H9 (cell line): ENCODE measurements at regions not wholly inside any gene's neighbourhood (a gene's known extent, or its start where the extent isn't known, plus 50 kb on each side); places are given as distances from the start of the nearest gene placed in this dataset.

ENCODE experiments used
- DNase-seq: peaks from one replicate; pipeline ENCODE4 v3.0.0-alpha.2; 2017
- H2AFZ ChIP-seq: one replicate; pipeline ENCODE4 v1.6.1; 2013; ENCODE audit warnings: mild to moderate bottlenecking, low read length, control low read depth, moderate library complexity
- H2AK5ac ChIP-seq: 2 replicates; pipeline ENCODE4 v1.6.1; 2013; ENCODE audit warnings: low read length, control low read depth, mixed read lengths; ENCODE audit not compliant: insufficient read length
- H2BK120ac ChIP-seq: one replicate; pipeline ENCODE4 v1.6.1; 2013; ENCODE audit warnings: low read depth, mild to moderate bottlenecking, low read length, control low read depth, inconsistent platforms; ENCODE audit not compliant: poor library complexity, severe bottlenecking
- H2BK12ac ChIP-seq: 2 replicates; pipeline ENCODE4 v1.6.1; 2013; ENCODE audit warnings: low read length, control low read depth, mixed read lengths, low read depth; ENCODE audit not compliant: insufficient read length
- H2BK15ac ChIP-seq: 2 replicates; pipeline ENCODE4 v1.6.1; 2013; ENCODE audit warnings: low read depth, low read length, control low read depth
- H2BK20ac ChIP-seq: one replicate; pipeline ENCODE4 v1.6.1; 2013; ENCODE audit warnings: low read depth, mild to moderate bottlenecking, low read length, control low read depth, inconsistent platforms; ENCODE audit not compliant: poor library complexity, severe bottlenecking
- H2BK5ac ChIP-seq: 2 replicates; pipeline ENCODE4 v1.6.1; 2013; ENCODE audit warnings: low read length, control low read depth, mixed read lengths; ENCODE audit not compliant: insufficient read length
- H3K14ac ChIP-seq: 2 replicates; pipeline ENCODE4 v1.6.1; 2013; ENCODE audit warnings: low read length, control low read depth; ENCODE audit not compliant: insufficient read depth
- H3K18ac ChIP-seq: 2 replicates; pipeline ENCODE4 v1.6.1; 2013; ENCODE audit warnings: low read depth, mild to moderate bottlenecking, mixed read lengths, low read length, control low read depth; ENCODE audit not compliant: insufficient read length
- H3K23ac ChIP-seq: 2 replicates; pipeline ENCODE4 v1.6.1; 2013; ENCODE audit warnings: low read length, control low read depth, mixed read lengths, low read depth; ENCODE audit not compliant: insufficient read length
- H3K23me2 ChIP-seq: 2 replicates; pipeline ENCODE4 v1.6.1; 2013; ENCODE audit warnings: low read depth, mild to moderate bottlenecking, mixed read lengths, low read length, control low read depth; ENCODE audit not compliant: insufficient read length, poor library complexity, severe bottlenecking
- H3K27ac ChIP-seq: 2 replicates; pipeline ENCODE4 v1.5.1; 2013; ENCODE audit warnings: low read length, control low read depth, mixed read lengths, low read depth; ENCODE audit not compliant: insufficient read length
- H3K27me3 ChIP-seq: 2 replicates; pipeline ENCODE4 v1.6.1; 2013; ENCODE audit warnings: low read length, control low read depth, inconsistent platforms; ENCODE audit not compliant: insufficient read depth
- H3K4ac ChIP-seq: 2 replicates; pipeline ENCODE4 v1.6.1; 2013; ENCODE audit warnings: low read depth, mild to moderate bottlenecking, control low read depth, inconsistent platforms, low read length, moderate library complexity
- H3K4me1 ChIP-seq: 2 replicates; pipeline ENCODE4 v1.6.1; 2013; ENCODE audit warnings: low read length, control low read depth, inconsistent platforms; ENCODE audit not compliant: insufficient read depth
- H3K4me2 ChIP-seq: 2 replicates; pipeline ENCODE4 v1.6.1; 2013; ENCODE audit warnings: low read length, control low read depth, mixed read lengths; ENCODE audit not compliant: insufficient read length, insufficient read depth
- H3K56ac ChIP-seq: 2 replicates; pipeline ENCODE4 v1.6.1; 2013; ENCODE audit warnings: low read depth, mild to moderate bottlenecking, mixed read lengths, low read length, control low read depth; ENCODE audit not compliant: insufficient read length
- H3K79me1 ChIP-seq: 2 replicates; pipeline ENCODE4 v1.6.1; 2013; ENCODE audit warnings: low read depth, mild to moderate bottlenecking, moderate library complexity, low read length, control low read depth, inconsistent platforms; ENCODE audit not compliant: insufficient read depth, poor library complexity, severe bottlenecking
- H3K79me2 ChIP-seq: 2 replicates; pipeline ENCODE4 v1.6.1; 2013; ENCODE audit warnings: low read length, control low read depth, inconsistent platforms; ENCODE audit not compliant: insufficient read depth
- H3K9ac ChIP-seq: 2 replicates; pipeline ENCODE4 v1.6.1; 2013; ENCODE audit warnings: low read length, control low read depth, mixed read lengths; ENCODE audit not compliant: insufficient read length; ENCODE audit errors: extremely low read depth
- H3K9me3 ChIP-seq: one replicate; pipeline ENCODE4 v1.6.1; 2013; ENCODE audit warnings: low read depth, low read length, inconsistent platforms; ENCODE audit not compliant: control insufficient read depth
- H3T11ph ChIP-seq: one replicate; pipeline ENCODE4 v1.6.1; 2013; ENCODE audit warnings: mild to moderate bottlenecking, low read length, control low read depth, inconsistent platforms
- H4K20me1 ChIP-seq: one replicate; pipeline ENCODE4 v1.6.1; 2013; ENCODE audit not compliant: control insufficient read depth, insufficient read length, insufficient read depth
- H4K5ac ChIP-seq: 2 replicates; pipeline ENCODE4 v1.6.1; 2013; ENCODE audit warnings: low read depth, mild to moderate bottlenecking, mixed read lengths, low read length, control low read depth; ENCODE audit not compliant: insufficient read length
- H4K8ac ChIP-seq: replicated peaks from 2 replicates; pipeline ENCODE4 v1.6.1; 2013; ENCODE audit warnings: low read length, control low read depth, mixed read lengths, low read depth; ENCODE audit not compliant: insufficient read length
- H4K91ac ChIP-seq: 2 replicates; pipeline ENCODE4 v1.6.1; 2013; ENCODE audit warnings: low read depth, mild to moderate bottlenecking, moderate library complexity, mixed read lengths, low read length, control low read depth; ENCODE audit not compliant: insufficient read length
- H3K27ac Mint-ChIP-seq, 3 experiments: 2 replicates in 2 of 3; 3 replicates in 1 of 3; pipeline ENCODE4 v1.8.0; 2020 to 2021; ENCODE audit warnings: mixed read lengths in 3 of 3, mild to moderate bottlenecking in 1 of 3, moderate library complexity in 1 of 3
- H3K27me3 Mint-ChIP-seq: 2 replicates; pipeline ENCODE4 v1.8.0; 2021; ENCODE audit warnings: low read depth, mild to moderate bottlenecking, moderate library complexity, mixed read lengths
- H3K36me3 Mint-ChIP-seq, 3 experiments: 2 replicates in 2 of 3; 3 replicates in 1 of 3; pipeline ENCODE4 v1.8.0; 2020 to 2021; ENCODE audit warnings: low read depth in 3 of 3, mixed read lengths in 3 of 3; ENCODE audit not compliant: insufficient read depth in 1 of 3
- H3K4me1 Mint-ChIP-seq, 2 experiments: 2 replicates each; pipeline ENCODE4 v1.8.0; 2020; ENCODE audit warnings: mixed read lengths in 2 of 2
- H3K4me3 Mint-ChIP-seq, 2 experiments: 2 replicates in 1 of 2; 3 replicates in 1 of 2; pipeline ENCODE4 v1.8.0; 2020 to 2021; ENCODE audit warnings: mild to moderate bottlenecking in 2 of 2, mixed read lengths in 2 of 2, moderate library complexity in 1 of 2
- H3K9me3 Mint-ChIP-seq, 2 experiments: 2 replicates in 1 of 2; 3 replicates in 1 of 2; pipeline ENCODE4 v1.8.0; 2020; ENCODE audit warnings: mild to moderate bottlenecking in 2 of 2, mixed read lengths in 2 of 2, moderate library complexity in 1 of 2
- WGBS: extraction: QIAGEN DNeasy Blood & Tissue Kit; methylation state at CpG from one replicate; pipeline ENCODE4 v1.1.7; 2013; ENCODE audit warnings: missing lambda C conversion rate, low lambda C conversion rate, mixed read lengths; ENCODE audit not compliant: insufficient read length; ENCODE audit errors: extremely low coverage; 5-methylcytosine and 5-hydroxymethylcytosine counted together
- TF ChIP-seq, protein P1 (sequence below): fragments of 200-600 bp; sonication (generic); conservative IDR thresholded peaks from 3 replicates; pipeline ENCODE4 v1.8.0; 2021; ENCODE audit warnings: antibody characterized with exemption, mild to moderate bottlenecking

DNA sequence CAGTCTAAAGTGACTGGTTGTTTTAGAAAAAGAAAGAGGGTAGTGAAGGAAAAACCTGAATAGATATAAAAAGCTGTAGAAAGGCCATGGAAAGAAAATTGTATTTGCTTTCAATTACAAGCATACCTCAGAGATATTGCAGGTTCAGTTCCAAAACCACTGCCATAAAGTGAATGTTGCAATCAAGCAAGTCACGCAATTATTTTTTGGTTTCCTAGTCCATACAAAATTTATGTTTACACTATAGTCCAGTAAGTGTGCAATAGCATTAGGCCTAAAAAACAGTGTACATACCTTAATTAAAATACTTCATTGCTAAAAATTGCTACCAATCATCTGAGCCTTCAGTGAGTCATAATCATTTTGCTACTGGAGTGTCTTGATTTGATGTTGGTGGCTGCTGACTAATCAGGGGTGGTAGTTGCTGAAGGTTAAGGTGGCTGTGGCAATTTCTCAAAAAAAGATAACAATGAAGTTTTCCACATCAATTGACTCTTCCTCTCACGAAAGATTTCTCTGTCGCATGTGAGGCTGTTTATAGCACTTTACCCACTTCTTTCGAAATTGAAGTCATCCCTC, 2003.8 kb upstream of the PIK3C3 start:
- no CpG with 5 or more reads among the region's 4 CpGs for WGBS
- H2BK120ac ChIP-seq = no peak overlapping the region
- H4K20me1 ChIP-seq = no peaks in the 10 kb centered on the region
- H3K4me2 ChIP-seq = no peak overlapping the region
- no peak overlapping the region for H3K56ac ChIP-seq
- no peak overlapping the region for H2BK5ac ChIP-seq
- Mint-ChIP-seq H3K4me1 (peaks cover 16 to 17% of the 10 kb centered on the region in 2 experiments), H3K4me3 (no peak overlapping the region), H3K27me3 (no peaks in the 10 kb centered on the region), H3K27ac (no peak overlapping the region), H3K36me3 (0 out of 7 replicates have a peak, but pooled peaks cover 0 to 3% (median 0%) of the 10 kb centered on the region in 3 experiments), H3K9me3 (no peaks in the 10 kb centered on the region)
- H2BK12ac ChIP-seq = no peak overlapping the region
- H3K9ac ChIP-seq = no peak overlapping the region
- no peaks in the 10 kb centered on the region for H3K23me2 ChIP-seq
- no peaks in the 10 kb centered on the region for H3K27me3 ChIP-seq
- no peaks in the 10 kb centered on the region for H3K79me1 ChIP-seq
- H3K18ac ChIP-seq = no peak overlapping the region
- H3K4ac ChIP-seq = no peak overlapping the region
- no peak overlapping the region for H4K8ac ChIP-seq
- no peak overlapping the region for H3T11ph ChIP-seq
- H3K9me3 ChIP-seq = no peaks in the 10 kb centered on the region
- H3K23ac ChIP-seq = no peak overlapping the region
- no peak overlapping the region for H2AFZ ChIP-seq
- H3K4me1 ChIP-seq = peaks cover 5% of the 10 kb centered on the region; the same call in 1 of the 2 replicates
- no peak overlapping the region for H4K91ac ChIP-seq
- H3K79me2 ChIP-seq = no peaks in the 10 kb centered on the region
- H2BK15ac ChIP-seq = no peak overlapping the region
- H3K27ac ChIP-seq = no peak overlapping the region
- H2BK20ac ChIP-seq = no peak overlapping the region
- no peak overlapping the region for H2AK5ac ChIP-seq
- TF ChIP-seq, protein P1, sequence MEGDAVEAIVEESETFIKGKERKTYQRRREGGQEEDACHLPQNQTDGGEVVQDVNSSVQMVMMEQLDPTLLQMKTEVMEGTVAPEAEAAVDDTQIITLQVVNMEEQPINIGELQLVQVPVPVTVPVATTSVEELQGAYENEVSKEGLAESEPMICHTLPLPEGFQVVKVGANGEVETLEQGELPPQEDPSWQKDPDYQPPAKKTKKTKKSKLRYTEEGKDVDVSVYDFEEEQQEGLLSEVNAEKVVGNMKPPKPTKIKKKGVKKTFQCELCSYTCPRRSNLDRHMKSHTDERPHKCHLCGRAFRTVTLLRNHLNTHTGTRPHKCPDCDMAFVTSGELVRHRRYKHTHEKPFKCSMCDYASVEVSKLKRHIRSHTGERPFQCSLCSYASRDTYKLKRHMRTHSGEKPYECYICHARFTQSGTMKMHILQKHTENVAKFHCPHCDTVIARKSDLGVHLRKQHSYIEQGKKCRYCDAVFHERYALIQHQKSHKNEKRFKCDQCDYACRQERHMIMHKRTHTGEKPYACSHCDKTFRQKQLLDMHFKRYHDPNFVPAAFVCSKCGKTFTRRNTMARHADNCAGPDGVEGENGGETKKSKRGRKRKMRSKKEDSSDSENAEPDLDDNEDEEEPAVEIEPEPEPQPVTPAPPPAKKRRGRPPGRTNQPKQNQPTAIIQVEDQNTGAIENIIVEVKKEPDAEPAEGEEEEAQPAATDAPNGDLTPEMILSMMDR = no peak
- H3K14ac ChIP-seq = no peak overlapping the region
- no peak for DNase-seq
- no peak overlapping the region for H4K5ac ChIP-seq
